ENCODE measurements at regions not wholly inside any gene's neighbourhood (a gene's known extent, or its start where the extent isn't known, plus 50 kb on each side); places are given as distances from the start of the nearest gene placed in this dataset.

- H3K9me2 ChIP-seq (replicated peaks; ENCODE audit: low read length): no peaks in the 10 kb centered on the region
- BruUV-seq (replicated peaks): no TSS peak
- no peaks in the 10 kb centered on the region for H3K79me2 ChIP-seq (ENCODE audit: low read length)
- no peaks in the 10 kb centered on the region for H3K9me3 ChIP-seq (ENCODE audit: low read length)
- no peak for ATAC-seq
- H3K27ac ChIP-seq (ENCODE audit: low read length): no peak overlapping the region
- no peaks in the 10 kb centered on the region for H3K36me3 ChIP-seq (ENCODE audit: low read depth, low read length)
- H3K4me1 ChIP-seq (ENCODE audit: insufficient read depth, low read length): no peaks in the 10 kb centered on the region
- CTCF ChIA-PET: no interaction called here
- H4K20me1 ChIP-seq (ENCODE audit: low read length): no peaks in the 10 kb centered on the region
- POLR2A ChIA-PET (ENCODE audit: unreplicated experiment): no interaction called here
- no peak overlapping the region for H2AFZ ChIP-seq (ENCODE audit: low read length)
- no peak for DNase-seq
- no peak overlapping the region for H3K4me3 ChIP-seq (ENCODE audit: low read length)
- H3K27me3 ChIP-seq (ENCODE audit: low read length): no peaks in the 10 kb centered on the region
- no peaks in the 10 kb centered on the region for H3F3A ChIP-seq (ENCODE audit: low read length, unreplicated experiment)
- H3K4me2 ChIP-seq (ENCODE audit: low read length): no peak overlapping the region
- TF ChIP-seq EZH2 (IDR thresholded peaks at IDR 0.05; ENCODE audit: low read length, unreplicated experiment): no peak
- TF ChIP-seq EZH2phosphoT487 (IDR thresholded peaks at IDR 0.05; ENCODE audit: borderline replicate concordance, low read length): no peak
- TF ChIP-seq, protein P1, sequence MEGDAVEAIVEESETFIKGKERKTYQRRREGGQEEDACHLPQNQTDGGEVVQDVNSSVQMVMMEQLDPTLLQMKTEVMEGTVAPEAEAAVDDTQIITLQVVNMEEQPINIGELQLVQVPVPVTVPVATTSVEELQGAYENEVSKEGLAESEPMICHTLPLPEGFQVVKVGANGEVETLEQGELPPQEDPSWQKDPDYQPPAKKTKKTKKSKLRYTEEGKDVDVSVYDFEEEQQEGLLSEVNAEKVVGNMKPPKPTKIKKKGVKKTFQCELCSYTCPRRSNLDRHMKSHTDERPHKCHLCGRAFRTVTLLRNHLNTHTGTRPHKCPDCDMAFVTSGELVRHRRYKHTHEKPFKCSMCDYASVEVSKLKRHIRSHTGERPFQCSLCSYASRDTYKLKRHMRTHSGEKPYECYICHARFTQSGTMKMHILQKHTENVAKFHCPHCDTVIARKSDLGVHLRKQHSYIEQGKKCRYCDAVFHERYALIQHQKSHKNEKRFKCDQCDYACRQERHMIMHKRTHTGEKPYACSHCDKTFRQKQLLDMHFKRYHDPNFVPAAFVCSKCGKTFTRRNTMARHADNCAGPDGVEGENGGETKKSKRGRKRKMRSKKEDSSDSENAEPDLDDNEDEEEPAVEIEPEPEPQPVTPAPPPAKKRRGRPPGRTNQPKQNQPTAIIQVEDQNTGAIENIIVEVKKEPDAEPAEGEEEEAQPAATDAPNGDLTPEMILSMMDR (conservative IDR thresholded peaks at IDR 0.05; ENCODE audit: low read depth, low read length): no peak
- no peak overlapping the region for H3K9ac ChIP-seq (ENCODE audit: low read length)
- intact Hi-C loops (cut with micrococcal nuclease): no loop called here
Measured at GRCh38 chr15:46471096-46471495, 836.3 kb downstream of the SQOR start.

DNA sequence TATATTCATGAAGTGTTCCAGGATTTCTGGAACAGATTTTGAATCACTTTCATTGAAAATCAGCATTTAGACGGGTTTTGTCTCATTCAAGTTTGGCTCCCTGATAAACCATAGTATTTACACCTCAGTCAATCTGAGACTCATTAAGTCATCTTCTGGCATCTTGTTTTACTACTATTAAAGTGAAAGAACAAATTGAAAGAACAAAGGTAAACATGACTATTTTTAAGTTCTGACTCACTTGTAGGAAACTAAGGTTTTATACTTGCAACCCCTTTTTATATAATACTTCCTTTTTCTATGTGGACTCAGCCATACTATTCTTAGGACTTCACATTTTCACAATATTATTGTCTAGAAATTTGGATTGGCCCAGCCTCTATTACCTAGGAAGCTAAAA is 854.4 kb downstream of the SQOR start:
- Histone ChIP-seq H3K4me1 (ENCODE audit: insufficient read depth, low read length) (no peaks in the 10 kb centered on the region), H3K9ac (ENCODE audit: low read length) (no peak overlapping the region), H3K27ac (ENCODE audit: low read length) (no peak overlapping the region), H2AFZ (ENCODE audit: low read length) (no peak overlapping the region), H4K20me1 (ENCODE audit: low read length) (no peaks in the 10 kb centered on the region), H3K27me3 (ENCODE audit: low read length) (no peaks in the 10 kb centered on the region), H3K36me3 (ENCODE audit: low read depth, low read length) (no peaks in the 10 kb centered on the region), H3K79me2 (ENCODE audit: low read length) (no peaks in the 10 kb centered on the region), H3K9me3 (ENCODE audit: low read length) (no peaks in the 10 kb centered on the region), H3K4me3 (ENCODE audit: low read length) (no peak overlapping the region), H3F3A (ENCODE audit: low read length, unreplicated experiment) (no peaks in the 10 kb centered on the region), H3K9me2 (replicated peaks; ENCODE audit: low read length) (no peaks in the 10 kb centered on the region), H3K4me2 (ENCODE audit: low read length) (no peak overlapping the region)
- CTCF ChIA-PET: no interaction called here
- intact Hi-C loops (cut with micrococcal nuclease): no loop called here
- no peak for DNase-seq
- ATAC-seq: no peak
- POLR2A ChIA-PET (ENCODE audit: unreplicated experiment): no interaction called here
- no TSS peak for BruUV-seq (replicated peaks)
- TF ChIP-seq, protein P1 (conservative IDR thresholded peaks at IDR 0.05; ENCODE audit: low read depth, low read length): no peak
- TF ChIP-seq EZH2phosphoT487 (IDR thresholded peaks at IDR 0.05; ENCODE audit: borderline replicate concordance, low read length): no peak
- no peak for TF ChIP-seq EZH2 (IDR thresholded peaks at IDR 0.05; ENCODE audit: low read length, unreplicated experiment)

GRCh38 chr15:46496491-46497115 is 861.8 kb downstream of the SQOR start:
- H3K4me2 ChIP-seq (ENCODE audit: low read length): no peak overlapping the region
- H3F3A ChIP-seq (ENCODE audit: low read length, unreplicated experiment): no peaks in the 10 kb centered on the region
- ATAC-seq (no peak), DNase-seq (no peak)
- H3K4me1 ChIP-seq (ENCODE audit: insufficient read depth, low read length): no peaks in the 10 kb centered on the region
- no peaks in the 10 kb centered on the region for H4K20me1 ChIP-seq (ENCODE audit: low read length)
- H2AFZ ChIP-seq (ENCODE audit: low read length): no peak overlapping the region
- no peak overlapping the region for H3K4me3 ChIP-seq (ENCODE audit: low read length)
- ChIA-PET POLR2A (ENCODE audit: unreplicated experiment) (no interaction called here), CTCF (no interaction called here)
- H3K27me3 ChIP-seq (ENCODE audit: low read length): no peaks in the 10 kb centered on the region
- H3K9ac ChIP-seq (ENCODE audit: low read length): no peak overlapping the region
- no peaks in the 10 kb centered on the region for H3K9me3 ChIP-seq (ENCODE audit: low read length)
- intact Hi-C loops (cut with micrococcal nuclease): no loop called here
- no peaks in the 10 kb centered on the region for H3K9me2 ChIP-seq (replicated peaks; ENCODE audit: low read length)
- BruUV-seq (replicated peaks): no TSS peak
- no peak overlapping the region for H3K27ac ChIP-seq (ENCODE audit: low read length)
- TF ChIP-seq EZH2 (IDR thresholded peaks at IDR 0.05; ENCODE audit: low read length, unreplicated experiment): no peak
- TF ChIP-seq EZH2phosphoT487 (IDR thresholded peaks at IDR 0.05; ENCODE audit: borderline replicate concordance, low read length): no peak
- TF ChIP-seq, protein P1 (conservative IDR thresholded peaks at IDR 0.05; ENCODE audit: low read depth, low read length): no peak
- no peaks in the 10 kb centered on the region for H3K36me3 ChIP-seq (ENCODE audit: low read depth, low read length)
- H3K79me2 ChIP-seq (ENCODE audit: low read length): no peaks in the 10 kb centered on the region

All from PC-3 (cell line).